ENCODE measurements at regions not wholly inside any gene's neighbourhood (a gene's known extent, or its start where the extent isn't known, plus 50 kb on each side); places are given as distances from the start of the nearest gene placed in this dataset.

- no peak for TF ChIP-seq CTCF (IDR thresholded peaks at IDR 0.05 in 4 of 5, conservative IDR thresholded peaks at IDR 0.05 in 1 of 5)
- TF ChIP-seq POLR2A (IDR thresholded peaks at IDR 0.05): no peak
Observed at GRCh38 chr2:176566961-176567360, 297.7 kb downstream of the MTX2 start.
